ENCODE measurements at regions not wholly inside any gene's neighbourhood (a gene's known extent, or its start where the extent isn't known, plus 50 kb on each side); places are given as distances from the start of the nearest gene placed in this dataset.

- H3K4me3 Mint-ChIP-seq, result no peak overlapping the region
- no peak for DNase-seq
- H3K36me3 Mint-ChIP-seq (ENCODE audit: low read depth), result no peaks in the 10 kb centered on the region
- H3K4me1 Mint-ChIP-seq, result no peaks in the 10 kb centered on the region
- no peaks in the 10 kb centered on the region for H3K27me3 Mint-ChIP-seq
- intact Hi-C loops (cut with micrococcal nuclease), result no loop called here
- H3K27ac Mint-ChIP-seq, result no peak overlapping the region
- peaks cover 3% of the 10 kb centered on the region for H3K9me3 Mint-ChIP-seq
Measured at GRCh38 chr4:148828291-148828690, 386.1 kb upstream of the NR3C2 start.

DNA sequence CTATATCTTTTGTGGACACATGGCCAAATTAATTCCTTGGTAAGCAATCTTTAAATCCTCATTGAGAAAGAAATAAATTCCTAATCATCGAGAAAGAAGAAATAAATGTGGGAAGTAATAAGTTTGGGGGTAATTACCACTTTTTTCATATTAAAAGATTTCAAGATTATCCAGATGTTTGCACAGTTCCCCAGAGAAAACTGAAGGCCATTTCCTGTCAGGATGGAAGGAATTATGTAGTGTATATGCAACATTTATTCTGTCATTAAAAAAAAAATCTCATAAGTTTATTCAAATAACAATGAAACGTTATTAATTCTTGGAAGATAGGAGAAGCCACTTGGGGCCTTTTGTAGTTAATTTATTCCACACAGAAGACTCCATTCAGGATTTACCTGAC, 385.6 kb upstream of the NR3C2 start:
- intact Hi-C loops (cut with micrococcal nuclease), result no loop called here
- H3K4me3 Mint-ChIP-seq, result no peak overlapping the region
- peaks cover 3% of the 10 kb centered on the region for H3K9me3 Mint-ChIP-seq
- H3K4me1 Mint-ChIP-seq, result no peaks in the 10 kb centered on the region
- DNase-seq, result no peak
- no peaks in the 10 kb centered on the region for H3K36me3 Mint-ChIP-seq (ENCODE audit: low read depth)
- H3K27ac Mint-ChIP-seq, result no peak overlapping the region
- H3K27me3 Mint-ChIP-seq, result no peaks in the 10 kb centered on the region

DNA sequence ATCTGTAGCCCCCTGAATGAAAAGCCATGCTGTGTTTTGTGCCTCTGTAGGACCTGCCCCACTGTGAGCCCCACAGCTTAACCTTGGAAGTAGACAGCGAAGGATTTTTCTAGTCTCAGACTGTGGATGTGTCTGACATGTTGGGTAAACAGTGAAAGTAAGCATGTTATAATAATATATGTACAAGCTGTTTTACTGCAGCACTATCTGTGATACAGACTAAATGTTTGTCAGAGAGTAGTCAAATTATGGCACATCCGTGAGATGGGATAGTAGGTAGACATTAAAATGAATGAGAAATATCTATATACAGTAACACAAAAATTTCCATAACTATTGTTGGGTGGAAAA, 381.2 kb upstream of the NR3C2 start:
- no peaks in the 10 kb centered on the region for H3K27me3 Mint-ChIP-seq
- no peaks in the 10 kb centered on the region for H3K4me1 Mint-ChIP-seq
- intact Hi-C loops (cut with micrococcal nuclease), result no loop called here
- no peak overlapping the region for H3K4me3 Mint-ChIP-seq
- H3K9me3 Mint-ChIP-seq, result peaks cover 3% of the 10 kb centered on the region
- DNase-seq, result no peak
- H3K27ac Mint-ChIP-seq, result no peak overlapping the region
- no peaks in the 10 kb centered on the region for H3K36me3 Mint-ChIP-seq (ENCODE audit: low read depth)

- Mint-ChIP-seq H3K9me3 (peaks cover 3% of the 10 kb centered on the region), H3K27ac (no peak overlapping the region), H3K27me3 (no peaks in the 10 kb centered on the region), H3K36me3 (ENCODE audit: low read depth) (no peaks in the 10 kb centered on the region), H3K4me3 (no peak overlapping the region), H3K4me1 (no peaks in the 10 kb centered on the region)
- intact Hi-C loops (cut with micrococcal nuclease), result no loop called here
- no peak for DNase-seq
Measured at GRCh38 chr4:148822572-148823418, 380.6 kb upstream of the NR3C2 start.

GRCh38 chr4:148814030-148814429, 371.8 kb upstream of the NR3C2 start:
- no peak for DNase-seq
- intact Hi-C loops (cut with micrococcal nuclease), result no loop called here
- Mint-ChIP-seq H3K36me3 (ENCODE audit: low read depth) (no peaks in the 10 kb centered on the region), H3K4me3 (no peak overlapping the region), H3K9me3 (no peaks in the 10 kb centered on the region), H3K4me1 (no peaks in the 10 kb centered on the region), H3K27ac (no peak overlapping the region), H3K27me3 (no peaks in the 10 kb centered on the region)

GRCh38 chr4:148813289-148813688, 371.1 kb upstream of the NR3C2 start:
- Mint-ChIP-seq H3K4me1 (no peaks in the 10 kb centered on the region), H3K27me3 (no peaks in the 10 kb centered on the region), H3K27ac (no peak overlapping the region), H3K9me3 (no peaks in the 10 kb centered on the region), H3K36me3 (ENCODE audit: low read depth) (no peaks in the 10 kb centered on the region), H3K4me3 (no peak overlapping the region)
- DNase-seq, result no peak
- intact Hi-C loops (cut with micrococcal nuclease), result no loop called here

DNA sequence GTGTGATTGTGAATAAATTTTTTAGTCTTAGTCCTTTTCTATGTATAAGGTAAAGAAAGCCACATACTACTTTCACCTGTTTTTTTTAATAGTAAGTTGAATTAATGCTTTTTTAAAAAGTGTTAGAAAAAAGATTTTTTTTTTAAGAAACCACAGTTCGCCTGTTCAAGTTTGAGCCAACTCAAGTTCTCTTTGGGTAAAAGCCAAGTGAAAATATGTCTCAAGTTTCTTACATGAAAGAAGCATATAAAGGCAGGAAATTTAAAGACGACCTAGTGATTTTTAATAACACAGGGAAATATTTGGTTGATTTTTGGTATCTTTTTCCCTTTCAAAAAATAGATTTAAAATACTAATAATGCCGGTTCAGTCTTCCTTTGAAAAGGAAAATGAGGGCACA, 369.9 kb upstream of the NR3C2 start:
- Mint-ChIP-seq H3K9me3 (no peaks in the 10 kb centered on the region), H3K36me3 (ENCODE audit: low read depth) (no peaks in the 10 kb centered on the region), H3K4me3 (no peak overlapping the region), H3K27me3 (no peaks in the 10 kb centered on the region), H3K27ac (no peak overlapping the region), H3K4me1 (no peaks in the 10 kb centered on the region)
- DNase-seq, result no peak
- intact Hi-C loops (cut with micrococcal nuclease), result no loop called here

GRCh38 chr4:148810461-148810860, 368.2 kb upstream of the NR3C2 start:
- no peak overlapping the region for H3K4me3 Mint-ChIP-seq
- intact Hi-C loops (cut with micrococcal nuclease), result no loop called here

GRCh38 chr4:148808416-148808815, 366.2 kb upstream of the NR3C2 start:
- no peaks in the 10 kb centered on the region for H3K4me1 Mint-ChIP-seq
- intact Hi-C loops (cut with micrococcal nuclease), result no loop called here
- H3K27ac Mint-ChIP-seq, result no peak overlapping the region
- no peaks in the 10 kb centered on the region for H3K27me3 Mint-ChIP-seq
- H3K4me3 Mint-ChIP-seq, result no peak overlapping the region
- DNase-seq, result no peak
- no peaks in the 10 kb centered on the region for H3K9me3 Mint-ChIP-seq
- no peaks in the 10 kb centered on the region for H3K36me3 Mint-ChIP-seq (ENCODE audit: low read depth)

More at GRCh38 chr4:148810461-148810860, 368.2 kb upstream of the NR3C2 start:
- H3K27me3 Mint-ChIP-seq, result no peaks in the 10 kb centered on the region
- H3K36me3 Mint-ChIP-seq (ENCODE audit: low read depth), result no peaks in the 10 kb centered on the region
- no peaks in the 10 kb centered on the region for H3K9me3 Mint-ChIP-seq
- no peaks in the 10 kb centered on the region for H3K4me1 Mint-ChIP-seq
- no peak overlapping the region for H3K27ac Mint-ChIP-seq
- DNase-seq, result no peak

DNA sequence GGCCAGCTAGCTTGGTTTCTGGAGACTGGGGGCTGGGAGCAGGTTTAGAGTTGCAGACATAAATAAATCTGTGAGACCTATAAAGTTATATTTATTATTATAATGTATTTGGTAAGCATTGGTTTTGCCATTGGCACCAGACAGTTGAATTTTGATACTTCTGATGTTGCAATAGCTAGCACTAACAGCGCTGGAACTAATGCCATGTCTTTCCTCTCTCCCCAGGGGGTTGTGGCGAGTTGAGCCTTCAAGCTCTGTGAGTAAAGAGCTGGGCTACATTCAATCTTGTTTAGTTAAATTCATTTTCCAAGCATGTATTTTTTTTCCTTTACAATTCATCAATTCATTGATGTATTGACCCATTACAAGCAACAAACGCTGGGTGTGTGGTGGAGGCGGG, 358.7 kb upstream of the NR3C2 start:
- Mint-ChIP-seq H3K27me3 (no peaks in the 10 kb centered on the region), H3K4me3 (no peak overlapping the region), H3K9me3 (no peaks in the 10 kb centered on the region), H3K36me3 (ENCODE audit: low read depth) (no peaks in the 10 kb centered on the region), H3K27ac (no peak overlapping the region), H3K4me1 (no peaks in the 10 kb centered on the region)
- no peak for DNase-seq
- intact Hi-C loops (cut with micrococcal nuclease), result no loop called here

DNA sequence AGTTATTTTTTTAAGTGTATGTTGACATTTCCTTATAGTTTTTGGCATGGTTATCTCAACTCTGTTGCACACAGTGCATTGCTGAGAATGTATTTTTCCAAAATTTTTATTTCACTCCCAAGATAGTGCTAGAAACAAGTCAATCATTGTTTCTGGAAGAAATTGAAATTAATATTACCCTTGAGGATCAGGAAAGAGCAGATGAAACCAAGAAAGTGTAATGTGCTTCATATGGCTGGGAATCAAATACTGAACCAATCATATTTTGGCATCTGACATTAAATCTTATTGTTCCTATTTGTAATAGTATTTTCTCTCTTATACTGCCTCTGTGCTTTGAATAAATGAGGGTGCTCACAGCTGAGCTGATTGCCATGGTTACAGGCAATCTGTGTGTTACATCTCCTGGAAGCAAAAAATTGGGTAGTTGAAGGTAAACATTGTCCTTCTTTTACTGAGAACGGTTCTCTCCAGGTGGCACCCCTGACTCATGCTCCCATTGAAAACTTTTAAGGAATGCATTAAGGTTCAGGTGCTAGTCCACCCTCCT, 358.2 kb upstream of the NR3C2 start:
- no peaks in the 10 kb centered on the region for H3K4me1 Mint-ChIP-seq
- no peak overlapping the region for H3K4me3 Mint-ChIP-seq
- no peaks in the 10 kb centered on the region for H3K9me3 Mint-ChIP-seq
- H3K27ac Mint-ChIP-seq, result no peak overlapping the region
- intact Hi-C loops (cut with micrococcal nuclease), result no loop called here
- no peaks in the 10 kb centered on the region for H3K27me3 Mint-ChIP-seq
- H3K36me3 Mint-ChIP-seq (ENCODE audit: low read depth), result no peaks in the 10 kb centered on the region
- DNase-seq, result no peak

DNA sequence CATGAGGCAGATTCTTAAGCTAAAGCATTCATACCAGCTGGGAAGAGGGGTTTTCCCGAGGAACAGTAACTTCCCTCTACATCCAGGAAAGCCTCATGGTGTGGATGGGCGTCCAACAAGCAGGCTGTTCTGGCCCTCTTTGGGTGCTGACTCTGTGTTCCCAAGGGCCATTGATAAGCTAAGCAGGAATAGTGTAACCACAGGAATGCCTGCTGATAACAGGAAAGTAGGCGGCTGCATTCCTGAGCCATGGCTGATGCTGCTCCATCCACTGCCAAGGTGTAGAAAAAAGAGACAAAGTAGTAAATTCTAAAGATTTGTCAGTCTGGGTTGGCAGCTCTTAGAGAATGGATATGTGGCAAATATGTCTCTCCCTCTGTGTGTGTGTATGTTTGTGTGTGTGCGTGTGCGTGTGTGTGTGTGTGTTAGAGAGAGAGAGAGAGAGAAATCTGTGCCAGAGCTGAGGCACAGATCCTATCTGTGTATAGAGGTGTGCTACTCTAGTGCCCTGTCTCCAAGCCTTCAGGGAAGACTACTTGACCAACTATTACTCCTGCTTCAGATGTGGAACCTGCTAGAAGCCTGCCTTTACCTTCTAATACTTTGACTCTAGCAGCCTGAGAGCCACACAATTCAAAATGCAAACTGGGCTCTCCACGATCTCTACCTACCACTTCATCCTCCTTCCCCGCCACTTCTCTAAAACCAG, 353.1 kb upstream of the NR3C2 start:
- Mint-ChIP-seq H3K27me3 (no peaks in the 10 kb centered on the region), H3K27ac (no peak overlapping the region), H3K4me3 (no peak overlapping the region), H3K9me3 (no peaks in the 10 kb centered on the region), H3K4me1 (no peaks in the 10 kb centered on the region), H3K36me3 (ENCODE audit: low read depth) (no peaks in the 10 kb centered on the region)
- no peak for DNase-seq
- intact Hi-C loops (cut with micrococcal nuclease), result no loop called here

- no peaks in the 10 kb centered on the region for H3K4me1 Mint-ChIP-seq
- H3K4me3 Mint-ChIP-seq, result no peak overlapping the region
- H3K36me3 Mint-ChIP-seq (ENCODE audit: low read depth), result no peaks in the 10 kb centered on the region
- no peaks in the 10 kb centered on the region for H3K27me3 Mint-ChIP-seq
- intact Hi-C loops (cut with micrococcal nuclease), result no loop called here
- H3K9me3 Mint-ChIP-seq, result no peaks in the 10 kb centered on the region
- no peak overlapping the region for H3K27ac Mint-ChIP-seq
- DNase-seq, result no peak
Measured at GRCh38 chr4:148793221-148793620, 351.0 kb upstream of the NR3C2 start.

GRCh38 chr4:148790691-148791090, 348.5 kb upstream of the NR3C2 start:
- Mint-ChIP-seq H3K4me1 (no peaks in the 10 kb centered on the region), H3K4me3 (no peak overlapping the region), H3K36me3 (ENCODE audit: low read depth) (no peaks in the 10 kb centered on the region), H3K27ac (no peak overlapping the region), H3K9me3 (no peaks in the 10 kb centered on the region), H3K27me3 (no peaks in the 10 kb centered on the region)
- intact Hi-C loops (cut with micrococcal nuclease), result no loop called here
- no peak for DNase-seq

Data from activated CD4-positive, alpha-beta T cell treated with anti-CD3 and anti-CD28 coated beads, Interleukin-2, amount 10 ng/mL, durations not matched to agents 24 days and 14 days (primary cell).